SK-N-MC (cell line): ENCODE measurements at regions not wholly inside any gene's neighbourhood (a gene's known extent, or its start where the extent isn't known, plus 50 kb on each side); places are given as distances from the start of the nearest gene placed in this dataset.

ENCODE experiments used
- DNase-seq: peaks from one replicate; pipeline ENCODE4 v3.0.0-alpha.2; 2011; ENCODE audit warnings: low read depth, low spot score
- H3K27ac ChIP-seq: fragments of 200-600 bp; sonication (generic); 2 replicates; pipeline ENCODE4 v1.5.1; 2016; ENCODE audit warnings: mixed run types
- H3K36me3 ChIP-seq: fragments of 200-600 bp; sonication (generic); 2 replicates; pipeline ENCODE4 v1.6.1; 2017; ENCODE audit warnings: antibody characterized with exemption, low read length, mixed read lengths; ENCODE audit not compliant: insufficient read depth
- H3K4me3 ChIP-seq: fragments of 200-600 bp; sonication (generic); 2 replicates; pipeline ENCODE4 v1.5.1; 2016
- H3K9ac ChIP-seq: fragments of 200-600 bp; sonication (generic); 2 replicates; pipeline ENCODE4 v1.8.0; 2017; ENCODE audit warnings: mixed run types, mixed read lengths; ENCODE audit not compliant: insufficient read length
- H3K9me3 ChIP-seq: fragments of 200-600 bp; sonication (generic); 2 replicates; pipeline ENCODE4 v1.6.1; 2017; ENCODE audit warnings: low read depth, mild to moderate bottlenecking, antibody characterized with exemption, low read length, moderate library complexity, mixed read lengths
- EZH2 ChIP-seq: fragments of 200-600 bp; sonication (generic); IDR thresholded peaks from one replicate; pipeline ENCODE4 v1.6.1; 2017; ENCODE audit warnings: antibody characterized with exemption
- FOXP2 ChIP-seq: optimal IDR thresholded peaks from 2 replicates; pipeline ENCODE3; 2011; ENCODE audit warnings: mild to moderate bottlenecking, moderate library complexity; ENCODE audit not compliant: insufficient read depth; ENCODE audit errors: extremely low read length, control extremely low read depth
- POLR2AphosphoS5 ChIP-seq: IDR thresholded peaks from 2 replicates; pipeline ENCODE4 v1.6.1; 2012; ENCODE audit warnings: mild to moderate bottlenecking, low read depth, low read length, borderline replicate concordance

GRCh38 chr14:30078811-30079402 is 151.3 kb upstream of the PRKD1 start:
- DNase-seq: no peak
- no peaks in the 10 kb centered on the region for H3K36me3 ChIP-seq
- no peak overlapping the region for H3K9ac ChIP-seq
- H3K27ac ChIP-seq: no peak overlapping the region
- TF ChIP-seq POLR2AphosphoS5 (no peak), EZH2 (no peak), FOXP2 (no peak)
- H3K4me3 ChIP-seq: no peak overlapping the region
- no peaks in the 10 kb centered on the region for H3K9me3 ChIP-seq

- Histone ChIP-seq H3K9ac (no peak overlapping the region), H3K36me3 (no peaks in the 10 kb centered on the region), H3K9me3 (no peaks in the 10 kb centered on the region), H3K4me3 (no peak overlapping the region), H3K27ac (no peak overlapping the region)
- TF ChIP-seq EZH2: no peak
- TF ChIP-seq POLR2AphosphoS5: no peak
- TF ChIP-seq FOXP2: no peak
- DNase-seq: no peak
Measured at GRCh38 chr14:30082486-30082885, 154.8 kb upstream of the PRKD1 start.

- Histone ChIP-seq H3K9me3 (no peaks in the 10 kb centered on the region), H3K9ac (no peak overlapping the region), H3K27ac (no peak overlapping the region), H3K36me3 (no peaks in the 10 kb centered on the region), H3K4me3 (no peak overlapping the region)
- TF ChIP-seq EZH2 (no peak), POLR2AphosphoS5 (no peak), FOXP2 (no peak)
- no peak for DNase-seq
Measured at GRCh38 chr14:30084811-30085210, 157.2 kb upstream of the PRKD1 start.

DNA sequence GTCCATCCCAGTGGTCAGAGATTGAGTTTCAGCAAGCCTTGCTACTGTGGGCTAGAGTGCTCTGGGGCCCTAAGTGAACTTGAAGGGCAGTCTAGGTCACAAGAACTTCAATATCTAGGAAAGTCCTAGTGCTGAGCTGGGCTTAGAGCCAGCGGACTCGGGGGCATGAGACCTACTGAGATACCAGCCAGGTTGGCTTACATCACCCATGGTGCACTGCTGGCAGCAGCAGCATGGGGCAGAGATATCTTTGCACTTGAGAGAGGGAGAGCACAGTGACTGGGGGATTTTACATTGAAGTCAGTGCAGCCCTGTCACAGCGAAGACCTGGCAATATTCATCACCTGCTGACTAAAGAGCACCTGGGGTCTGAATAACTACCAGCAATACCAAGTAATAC is 158.3 kb upstream of the PRKD1 start:
- Histone ChIP-seq H3K27ac (no peak overlapping the region), H3K9ac (no peak overlapping the region), H3K36me3 (no peaks in the 10 kb centered on the region), H3K4me3 (no peak overlapping the region), H3K9me3 (no peaks in the 10 kb centered on the region)
- DNase-seq: no peak
- TF ChIP-seq FOXP2: no peak
- TF ChIP-seq POLR2AphosphoS5: no peak
- no peak for TF ChIP-seq EZH2

GRCh38 chr14:30088620-30089019 is 161.0 kb upstream of the PRKD1 start:
- H3K9me3 ChIP-seq: no peaks in the 10 kb centered on the region
- DNase-seq: no peak

GRCh38 chr14:30108975-30109700 is 181.5 kb upstream of the PRKD1 start:
- Histone ChIP-seq H3K27ac (no peak overlapping the region), H3K9ac (no peak overlapping the region), H3K9me3 (no peaks in the 10 kb centered on the region), H3K4me3 (no peak overlapping the region), H3K36me3 (no peaks in the 10 kb centered on the region)
- no peak for DNase-seq
- TF ChIP-seq FOXP2 (no peak), POLR2AphosphoS5 (no peak), EZH2 (no peak)

More at GRCh38 chr14:30088620-30089019, 161.0 kb upstream of the PRKD1 start:
- Histone ChIP-seq H3K9ac (no peak overlapping the region), H3K4me3 (no peak overlapping the region), H3K27ac (no peak overlapping the region), H3K36me3 (no peaks in the 10 kb centered on the region)
- no peak for TF ChIP-seq FOXP2
- no peak for TF ChIP-seq POLR2AphosphoS5
- TF ChIP-seq EZH2: no peak

- no peak overlapping the region for H3K4me3 ChIP-seq
- no peaks in the 10 kb centered on the region for H3K9me3 ChIP-seq
- no peak for TF ChIP-seq POLR2AphosphoS5
- no peak for TF ChIP-seq FOXP2
- TF ChIP-seq EZH2: no peak
- DNase-seq: no peak
- H3K36me3 ChIP-seq: no peaks in the 10 kb centered on the region
- no peak overlapping the region for H3K9ac ChIP-seq
- H3K27ac ChIP-seq: no peak overlapping the region
Measured at GRCh38 chr14:30114051-30114450, 186.4 kb upstream of the PRKD1 start.

- DNase-seq: no peak
- no peak overlapping the region for H3K4me3 ChIP-seq
- TF ChIP-seq FOXP2 (no peak), EZH2 (no peak), POLR2AphosphoS5 (no peak)
- H3K9me3 ChIP-seq: no peaks in the 10 kb centered on the region
- no peak overlapping the region for H3K9ac ChIP-seq
- no peak overlapping the region for H3K27ac ChIP-seq
- no peaks in the 10 kb centered on the region for H3K36me3 ChIP-seq
Measured at GRCh38 chr14:30115756-30116155, 188.1 kb upstream of the PRKD1 start.
